Stimulated activated CD4-positive, alpha-beta T cell treated with anti-CD3 and anti-CD28 coated beads, Interleukin-2, amount 100 ng/mL, for 4 hours (primary cell): ENCODE measurements at regions not wholly inside any gene's neighbourhood (a gene's known extent, or its start where the extent isn't known, plus 50 kb on each side); places are given as distances from the start of the nearest gene placed in this dataset.
"Not testable (repeated sequence)": the region's sequence is repeated elsewhere in the genome, so short reads cannot be mapped to it uniquely, and the experiment has no call there.

Experiments
- DNase-seq: peaks from one replicate; pipeline ENCODE4 v3.0.0-alpha.2; 2020; ENCODE audit warnings: low read depth

DNA sequence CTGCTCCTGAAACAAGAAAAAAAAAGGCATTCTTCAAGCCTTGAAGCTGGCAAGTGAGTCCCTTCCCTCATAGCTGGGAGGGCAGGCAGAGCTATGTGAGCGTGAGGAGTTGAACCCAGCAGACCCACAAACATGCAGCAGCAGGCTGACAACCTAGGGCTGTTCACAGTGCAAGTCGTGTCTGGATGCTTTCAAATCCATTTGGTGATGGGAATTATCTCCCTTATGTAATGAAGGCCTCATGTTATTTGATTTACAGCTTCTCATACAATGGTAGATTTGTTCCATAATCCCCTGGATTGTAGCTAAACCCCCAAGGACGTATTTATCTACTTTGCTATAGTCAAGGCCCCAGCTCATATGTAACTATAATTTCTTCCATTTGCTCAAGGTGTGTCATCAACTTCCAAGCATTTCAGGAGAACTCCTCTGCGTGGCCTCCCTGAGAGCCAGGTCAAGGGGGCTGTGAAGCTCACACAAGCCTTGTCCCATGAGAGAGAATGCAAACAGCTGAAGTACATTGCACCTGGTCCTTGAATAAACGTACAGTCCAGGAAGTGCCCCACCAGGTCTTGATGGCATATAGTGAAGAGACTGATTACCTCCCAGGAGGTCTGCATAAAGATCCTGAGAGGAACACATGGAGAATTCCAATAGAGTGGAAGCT lies 124.8 kb upstream of the SLC1A3 start:
- no peak for DNase-seq

DNA sequence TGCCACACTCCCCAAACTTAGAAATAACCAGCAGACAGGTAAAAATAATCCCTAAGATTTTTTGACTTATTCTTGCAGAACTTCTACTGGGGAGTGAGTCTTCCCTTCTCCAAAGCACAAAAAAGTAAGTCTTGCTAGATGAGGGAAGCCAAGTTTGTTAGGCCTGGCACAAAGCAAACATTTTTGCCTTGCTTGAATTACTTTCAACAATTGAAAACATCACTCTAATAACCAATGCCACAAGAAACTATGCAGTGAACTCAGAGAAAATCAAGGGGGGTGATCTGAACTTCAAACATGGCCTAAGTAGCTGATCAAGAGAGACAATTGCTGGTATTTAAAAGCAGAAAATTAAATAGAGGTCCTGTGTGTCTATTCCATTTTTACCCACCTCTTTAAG lies 123.6 kb upstream of the SLC1A3 start:
- no peak for DNase-seq

DNA sequence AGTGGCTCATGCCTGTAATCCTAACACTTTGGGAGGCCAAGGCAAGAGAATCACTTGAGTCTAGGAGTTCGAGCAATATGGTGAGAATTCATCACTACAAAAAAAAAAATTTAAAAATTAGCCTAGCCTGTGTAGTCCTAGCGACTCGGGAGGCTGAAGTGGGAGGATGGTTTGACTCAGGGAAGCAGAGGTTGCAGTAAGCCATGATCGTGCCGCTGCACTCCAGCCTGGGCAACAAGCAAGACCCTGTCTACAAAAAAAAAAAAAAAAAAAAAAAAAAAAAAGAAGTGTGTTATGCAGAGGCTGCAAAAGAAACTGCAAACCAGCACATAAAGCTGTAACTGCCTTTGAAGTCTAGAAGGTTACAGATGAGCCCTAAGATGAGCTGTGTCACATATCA lies 116.9 kb upstream of the SLC1A3 start:
- DNase-seq = no peak

DNA sequence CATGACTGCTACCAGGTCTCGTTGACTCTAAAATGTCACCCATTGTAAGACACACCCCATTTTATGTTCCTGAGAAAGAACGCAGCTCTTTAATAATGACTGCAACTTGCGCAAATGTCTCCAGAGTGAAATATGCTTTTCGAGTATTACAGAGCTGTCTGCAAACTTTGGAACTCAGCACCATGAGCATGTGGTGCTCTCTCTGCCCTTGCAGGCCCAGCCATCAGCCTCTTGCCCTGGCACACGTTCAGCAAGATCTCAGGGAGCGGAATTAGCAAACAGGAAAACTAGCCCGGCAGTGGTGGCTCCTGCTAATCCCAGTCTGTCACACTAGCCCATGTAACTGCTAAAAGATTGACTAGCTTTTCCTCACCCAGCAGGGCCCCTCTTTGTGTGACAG lies 114.5 kb upstream of the SLC1A3 start:
- DNase-seq = no peak

DNA sequence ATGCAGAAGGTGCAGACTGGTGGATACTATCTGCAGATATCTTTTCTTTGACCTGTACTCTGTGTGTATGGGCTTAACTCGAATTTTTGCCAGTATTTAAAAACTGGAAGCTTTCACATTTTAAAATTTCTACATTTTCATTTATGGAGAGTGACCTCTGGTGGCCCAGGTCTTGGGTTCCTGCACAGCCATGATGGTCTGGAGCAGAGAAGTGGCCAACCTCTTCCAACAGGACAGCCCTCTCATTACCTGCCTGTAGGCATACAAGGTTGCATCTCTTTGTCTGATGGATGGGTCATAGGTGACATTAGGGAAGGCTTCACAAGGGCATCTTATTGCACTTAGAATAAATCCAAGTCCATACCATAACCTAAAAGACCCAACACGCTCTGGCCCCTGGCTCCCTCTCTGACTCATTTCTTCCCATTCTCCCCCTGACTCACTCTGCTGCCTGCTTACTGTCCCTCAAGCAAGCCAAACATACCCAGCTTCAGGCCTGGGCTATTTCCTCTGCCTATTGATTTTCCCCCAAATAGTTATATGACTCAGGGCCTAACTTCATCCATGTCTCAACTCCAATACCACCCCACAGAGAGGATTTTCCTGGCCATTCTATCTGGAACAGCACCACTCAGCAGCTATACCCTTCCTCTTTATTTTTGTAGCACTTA lies 113.3 kb upstream of the SLC1A3 start:
- DNase-seq = no peak

DNA sequence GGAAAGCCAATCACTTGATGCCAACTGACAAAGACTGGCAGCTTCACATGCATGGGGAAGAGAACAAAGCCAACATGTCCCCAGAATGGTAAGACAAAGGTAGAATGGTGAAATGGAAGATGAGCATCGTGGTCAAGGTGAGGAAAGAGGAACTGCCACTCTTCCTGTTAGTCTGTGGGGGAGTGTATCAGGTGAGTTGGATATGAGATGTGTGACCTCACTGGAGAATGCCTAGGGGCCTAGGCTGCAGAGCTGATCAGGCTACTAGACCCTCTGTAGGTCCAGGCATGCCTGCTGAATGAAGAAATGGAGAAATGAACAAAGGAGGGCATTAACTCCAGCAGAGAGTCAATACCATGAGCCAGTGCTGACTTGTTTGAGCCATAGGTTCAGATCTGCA lies 112.4 kb upstream of the SLC1A3 start:
- no peak for DNase-seq

DNA sequence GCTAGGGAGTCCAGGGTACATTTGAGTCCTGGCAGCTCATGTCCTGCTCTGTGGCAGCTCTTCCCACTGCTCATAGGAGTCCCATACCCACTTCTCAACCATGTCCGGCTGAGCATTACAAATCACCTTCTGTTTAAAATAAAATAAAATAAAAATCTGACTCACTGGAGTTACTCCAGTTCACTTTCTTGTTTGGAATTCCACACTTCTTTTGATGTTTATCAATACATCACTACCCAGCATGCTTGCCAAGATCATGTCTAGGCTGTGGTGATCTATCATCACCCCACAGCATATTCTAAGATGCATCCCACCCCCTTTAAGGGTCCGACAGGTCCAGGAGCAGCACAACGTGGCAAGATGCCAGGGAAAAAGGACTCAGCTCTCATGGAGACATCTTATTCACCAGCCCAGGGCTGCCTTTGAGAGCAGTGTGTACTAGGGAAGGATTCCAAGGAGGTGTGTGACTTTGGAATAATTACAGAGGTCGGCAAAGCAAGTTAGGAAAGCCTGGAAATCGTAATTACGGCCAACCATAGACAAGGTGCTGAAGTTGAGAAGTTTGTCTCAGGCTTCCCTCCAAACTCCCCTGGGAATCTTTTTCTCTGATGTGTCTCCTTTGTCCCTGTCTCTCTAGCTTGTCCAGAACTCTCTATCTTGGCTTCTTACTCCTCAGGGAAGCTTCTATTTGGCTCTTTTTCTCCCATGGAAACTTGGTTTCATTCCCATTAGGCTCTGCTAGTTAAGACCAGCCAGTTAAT lies 111.4 kb upstream of the SLC1A3 start:
- DNase-seq = no peak

DNA sequence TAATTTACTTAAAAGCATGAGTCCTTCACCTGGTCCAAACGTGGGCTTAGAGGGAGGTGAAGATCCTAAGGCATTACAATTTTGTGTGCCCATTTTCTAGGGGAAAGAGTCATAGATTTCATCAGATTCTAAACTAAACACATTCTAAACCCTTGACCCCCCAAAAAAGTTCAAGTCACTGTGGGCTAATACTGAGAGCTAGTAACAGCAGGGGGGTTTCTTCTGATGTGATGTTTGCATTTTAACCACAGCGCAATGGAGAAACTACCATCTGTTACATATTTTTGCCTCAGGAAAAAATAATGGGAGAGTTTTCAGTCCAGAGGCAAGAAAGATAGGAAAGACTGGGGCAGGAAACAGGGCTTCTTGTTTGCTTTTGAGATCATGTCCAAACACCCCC lies 110.8 kb upstream of the SLC1A3 start:
- no peak for DNase-seq

DNA sequence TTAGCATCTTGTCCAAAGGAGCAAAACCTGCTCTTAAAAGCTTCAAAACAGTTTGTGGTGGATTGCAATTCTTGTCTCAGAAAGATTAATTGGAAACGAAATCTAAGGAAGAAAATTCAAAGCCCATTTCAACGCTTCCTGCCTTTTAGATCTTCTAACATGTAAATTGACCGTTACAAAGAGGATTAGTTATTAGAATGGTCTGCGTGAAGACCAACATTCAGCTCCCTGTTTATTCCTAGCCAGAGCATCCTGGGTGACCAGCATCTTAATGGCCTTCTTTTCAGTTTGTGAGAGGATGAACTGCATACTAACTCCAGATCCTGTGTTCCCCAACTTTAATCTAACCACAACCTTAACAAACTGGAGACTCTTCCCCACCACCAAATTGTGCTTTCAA lies 109.9 kb upstream of the SLC1A3 start:
- no peak for DNase-seq

DNA sequence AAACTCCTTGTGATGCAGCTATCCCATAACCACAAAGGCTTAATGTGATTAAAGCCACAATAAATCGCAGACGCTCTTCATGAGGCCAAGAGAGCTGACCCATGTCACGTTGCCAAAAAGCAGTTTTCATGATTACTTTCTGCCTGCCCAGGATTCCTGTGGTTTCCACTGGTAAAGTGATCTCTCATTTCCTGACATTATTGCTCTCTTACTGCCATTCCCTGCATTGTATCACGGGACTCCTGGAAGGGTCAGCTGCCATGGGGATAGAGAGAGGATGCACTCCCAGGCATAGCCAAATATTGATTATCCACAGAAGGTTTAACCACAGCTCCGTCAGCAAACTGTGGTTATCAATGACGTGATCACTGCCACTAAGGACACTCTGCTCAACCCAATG lies 103.8 kb upstream of the SLC1A3 start:
- DNase-seq = no peak

DNA sequence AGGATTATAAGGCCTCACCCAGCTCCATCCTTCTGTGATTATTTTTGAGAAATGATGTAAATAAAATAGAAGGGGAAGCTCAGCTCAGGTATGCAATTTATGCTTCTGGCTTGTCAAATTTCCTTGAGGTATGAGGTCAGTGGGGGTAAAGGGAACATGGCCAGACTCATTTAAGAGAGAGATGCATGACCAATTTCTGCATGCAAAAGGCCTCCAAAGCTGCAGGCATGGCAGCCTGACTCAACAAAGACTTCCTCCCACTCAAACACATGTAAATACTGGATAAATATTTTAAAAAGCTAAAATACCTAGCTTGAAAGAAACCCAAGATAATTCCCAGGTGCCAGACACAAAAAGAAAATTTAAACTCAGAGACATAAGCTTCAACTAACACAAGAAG lies 101.4 kb upstream of the SLC1A3 start:
- DNase-seq = no peak

DNA sequence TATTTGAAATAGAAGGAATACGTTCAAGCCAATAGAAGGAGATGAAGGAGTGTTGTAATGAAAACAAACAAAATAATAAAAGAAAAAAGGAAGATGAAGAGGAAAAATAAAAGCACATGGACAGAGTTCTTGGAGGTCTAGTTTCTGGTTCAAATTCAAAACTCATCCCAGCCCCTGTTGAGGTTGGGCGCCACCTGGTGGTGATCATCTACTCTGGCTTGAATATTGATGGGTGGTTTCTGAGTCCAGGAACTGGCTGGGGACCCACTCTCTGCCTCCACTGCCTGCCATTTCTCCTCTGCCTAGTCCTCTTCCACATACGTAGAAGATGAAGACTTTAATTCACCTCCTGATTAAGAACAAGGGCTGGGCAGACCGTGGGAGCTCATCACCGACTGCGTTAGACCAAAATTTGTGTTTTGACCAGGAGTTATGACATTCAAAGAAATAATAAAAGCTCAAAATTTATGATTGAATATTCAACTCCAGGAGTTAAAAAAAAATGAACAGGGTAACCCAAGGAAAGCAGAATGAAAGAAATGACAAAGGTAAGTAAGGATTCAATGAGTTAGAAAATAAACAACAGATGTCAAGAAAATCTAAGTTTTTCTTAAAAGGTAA lies 99.0 kb upstream of the SLC1A3 start:
- peak; percentile 41 for DNase-seq

DNA sequence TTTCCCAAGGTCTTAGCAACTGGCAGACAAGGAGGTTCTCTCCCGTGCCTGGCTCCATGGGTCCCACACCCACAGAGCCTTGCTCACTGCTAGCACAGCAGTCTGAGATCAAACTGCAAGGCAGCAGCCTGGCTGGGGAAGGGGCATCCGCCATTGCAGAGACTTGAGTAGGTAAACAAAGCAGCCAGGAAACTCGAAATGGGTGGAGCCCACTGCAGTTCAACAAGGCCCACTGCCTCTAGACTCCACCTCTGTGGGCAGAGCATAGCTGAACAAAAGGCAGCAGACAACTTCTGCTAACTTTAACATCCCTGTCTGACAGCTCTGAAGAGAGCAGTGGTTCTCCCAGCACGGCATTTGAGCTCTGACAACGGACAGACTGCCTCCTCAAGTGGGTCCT lies 98.1 kb upstream of the SLC1A3 start:
- DNase-seq = not testable (repeated sequence)

DNA sequence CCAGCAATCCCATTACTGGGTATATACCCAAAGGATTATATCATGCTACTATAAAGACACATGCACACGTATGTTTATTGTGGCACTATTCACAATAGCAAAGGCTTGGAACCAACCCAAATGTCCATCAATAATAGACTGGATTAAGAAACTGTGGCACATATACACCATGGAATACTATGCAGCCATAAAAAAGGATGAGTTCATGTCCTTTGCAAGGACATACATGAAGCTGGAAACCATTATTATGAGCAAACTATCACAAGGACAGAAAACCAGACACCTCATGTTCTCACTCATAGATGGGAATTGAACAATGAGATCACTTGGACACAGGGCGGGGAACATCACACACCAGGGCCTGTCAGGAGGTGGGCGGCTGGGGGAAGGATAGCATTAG lies 92.8 kb upstream of the SLC1A3 start:
- not testable (repeated sequence) for DNase-seq

DNA sequence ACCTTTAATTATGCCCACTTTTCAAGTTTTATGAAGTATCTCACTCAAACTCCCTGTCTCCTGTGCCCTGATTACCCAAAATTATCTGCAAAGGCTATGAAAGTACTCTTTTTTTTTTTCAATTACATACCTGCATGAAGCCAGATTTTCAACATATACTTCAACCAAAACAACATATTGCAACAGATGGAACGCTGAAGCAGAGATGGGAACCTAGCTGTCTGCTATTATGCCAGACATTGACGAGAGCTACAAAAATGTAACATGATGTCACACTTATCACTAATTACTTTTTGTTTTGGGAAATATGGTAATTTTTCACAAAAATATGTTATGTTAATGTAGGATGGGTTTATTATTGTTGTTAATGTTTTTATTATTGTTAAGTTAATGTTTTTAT lies 86.5 kb upstream of the SLC1A3 start:
- no peak for DNase-seq

DNA sequence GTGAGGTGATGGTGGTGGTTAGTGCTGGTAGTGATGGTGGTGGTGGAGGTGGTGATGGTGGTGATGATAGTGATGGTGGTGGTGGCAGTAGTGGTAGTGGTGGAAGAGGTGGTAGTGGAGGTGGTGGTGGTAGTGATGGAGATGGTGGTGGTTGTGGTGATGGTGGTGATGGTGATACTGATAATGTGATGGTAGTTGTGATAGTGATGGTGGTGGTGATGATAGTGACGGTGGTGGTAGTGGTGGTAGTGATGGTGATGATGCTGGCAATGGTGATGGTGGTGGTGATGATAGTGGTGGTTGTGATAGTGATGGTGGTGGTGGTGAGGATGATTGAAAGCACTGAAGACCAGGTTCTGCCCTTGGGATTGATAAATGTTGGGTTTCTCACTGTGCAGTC lies 85.2 kb upstream of the SLC1A3 start:
- DNase-seq = no peak

DNA sequence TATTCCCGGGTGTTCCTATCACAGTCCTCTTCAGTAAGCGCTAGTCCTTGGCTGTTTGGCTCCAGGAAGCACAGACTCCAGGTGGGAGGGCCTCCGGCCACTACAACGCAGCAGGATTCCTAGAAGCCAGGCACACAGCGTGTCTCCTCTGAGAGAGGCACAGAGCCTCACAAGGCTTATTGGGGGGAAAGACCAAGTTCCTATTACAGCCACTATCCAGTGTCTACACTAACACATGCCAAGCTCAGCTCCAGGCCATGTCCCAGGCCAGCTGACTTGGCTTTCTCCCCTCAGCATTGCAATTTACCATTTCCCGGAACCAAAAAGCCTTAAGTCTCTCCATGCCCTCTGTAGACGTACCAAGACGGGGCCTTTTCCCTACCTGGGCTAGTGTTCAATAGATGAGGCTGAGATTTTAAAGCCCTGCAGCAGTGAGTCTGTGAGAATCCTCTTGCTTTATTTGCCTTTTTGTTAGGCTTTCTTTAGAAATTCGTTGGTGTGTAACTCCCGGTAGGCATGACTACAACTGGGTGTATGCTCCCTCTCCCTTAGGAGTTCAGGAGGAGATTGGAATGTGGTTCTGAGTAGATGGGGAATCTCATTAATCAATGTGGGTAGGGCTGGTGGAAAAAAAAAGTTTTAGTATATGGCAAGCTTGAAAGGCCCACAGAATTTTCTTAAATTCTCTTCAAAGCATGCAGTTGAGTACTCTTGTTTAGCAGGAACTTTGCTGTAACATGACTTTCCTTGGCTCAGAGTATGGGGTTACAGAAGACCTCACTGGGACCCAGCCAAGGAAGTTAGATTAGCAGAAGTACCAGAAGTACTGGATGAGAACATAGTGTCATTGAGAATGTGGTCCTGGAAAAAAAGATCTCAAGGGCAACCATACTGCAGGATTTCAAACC lies 84.3 kb upstream of the SLC1A3 start:
- no peak for DNase-seq

DNA sequence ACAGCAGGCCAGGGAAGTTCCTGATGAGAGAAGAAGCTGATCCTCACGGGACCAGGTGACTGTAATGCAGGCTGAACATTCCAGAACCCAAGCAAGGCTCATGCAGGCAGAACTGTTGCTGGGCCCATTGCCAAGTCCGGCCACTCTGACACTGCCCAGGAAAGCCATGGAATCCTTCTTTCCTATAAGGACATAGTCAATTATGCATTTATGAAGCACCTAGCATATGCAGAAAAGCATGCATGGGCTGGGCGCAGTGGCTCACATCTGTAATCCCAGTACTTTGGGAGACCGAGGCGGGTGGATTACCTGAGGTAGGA lies 83.7 kb upstream of the SLC1A3 start:
- no peak for DNase-seq

DNA sequence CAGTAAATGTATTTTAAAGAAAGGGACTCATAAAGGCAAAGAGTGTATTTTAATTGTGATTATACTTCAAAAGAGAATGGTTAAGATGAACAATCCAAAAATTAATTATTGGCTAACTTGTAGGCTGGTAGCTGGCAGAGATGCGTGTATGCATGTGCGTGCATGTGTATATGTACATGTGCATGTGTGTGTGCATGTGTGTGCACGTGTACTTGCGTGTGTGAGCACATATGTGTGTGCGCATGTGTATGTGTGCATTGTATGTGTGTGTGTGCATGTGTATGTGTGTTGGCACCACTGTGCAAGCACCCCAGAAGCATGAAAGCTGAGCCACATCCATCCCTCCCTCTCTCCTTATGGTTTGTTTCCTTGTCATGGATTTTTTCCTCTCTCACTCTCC lies 83.0 kb upstream of the SLC1A3 start:
- no peak for DNase-seq

DNA sequence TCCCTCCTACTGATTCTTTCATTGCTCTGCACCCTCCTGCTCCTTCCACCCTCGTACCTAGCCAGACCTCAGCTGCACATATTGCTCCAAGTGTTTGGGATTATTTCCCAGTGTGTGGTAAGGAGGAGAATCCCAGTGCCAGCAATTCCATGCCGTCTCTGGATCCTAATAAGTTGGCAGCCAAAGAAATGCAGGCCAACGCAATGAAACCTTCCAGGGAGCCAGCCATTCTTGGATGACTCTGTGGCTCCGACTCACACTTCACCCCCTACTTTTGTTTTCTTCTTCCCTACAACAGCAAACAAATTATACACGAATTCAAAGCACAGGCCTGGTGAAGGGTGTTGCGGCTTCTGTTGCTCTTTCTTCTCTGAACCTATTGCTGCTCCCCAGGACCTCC lies 82.5 kb upstream of the SLC1A3 start:
- no peak for DNase-seq

DNA sequence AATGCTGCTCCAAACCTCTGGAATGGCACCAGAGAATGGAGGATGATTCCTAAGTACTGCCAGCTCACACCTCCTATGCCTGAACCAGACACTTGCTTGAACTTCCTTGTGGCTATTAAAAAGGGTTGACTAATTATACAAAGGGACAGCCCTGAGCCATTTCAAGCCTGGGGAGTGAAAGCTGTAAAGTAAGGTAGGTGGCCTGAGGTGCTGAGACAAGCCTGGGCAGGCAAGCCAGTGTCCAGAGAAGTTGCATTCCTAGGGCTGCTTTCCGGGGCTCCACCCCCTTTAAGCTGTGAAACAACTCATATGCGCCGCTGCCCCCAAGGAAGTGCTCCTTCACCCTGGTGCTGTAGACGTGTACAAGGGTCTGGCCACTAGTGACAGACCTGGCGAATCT lies 79.9 kb upstream of the SLC1A3 start:
- no peak for DNase-seq

DNA sequence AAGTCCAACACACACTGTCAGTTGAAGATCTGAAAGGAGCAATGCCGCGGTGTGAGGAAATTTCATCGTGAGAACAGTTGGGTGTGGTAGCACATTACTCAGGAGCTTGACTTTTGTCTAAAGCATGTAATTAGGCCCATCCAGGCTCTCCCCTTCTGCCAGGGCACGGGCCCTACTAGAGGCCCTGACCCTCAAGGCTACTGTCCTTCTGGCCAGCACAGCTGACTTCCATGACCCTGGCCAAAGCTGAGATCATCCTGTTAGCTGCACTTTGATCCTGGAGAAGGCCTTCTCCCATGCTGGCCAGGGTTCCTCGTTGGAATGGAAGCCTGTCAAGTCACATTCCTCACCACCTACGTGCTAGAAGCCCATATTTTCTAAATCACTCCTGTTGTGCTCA lies 77.8 kb upstream of the SLC1A3 start:
- no peak for DNase-seq
